WTC11 (cell line): ENCODE measurements at regions not wholly inside any gene's neighbourhood (a gene's known extent, or its start where the extent isn't known, plus 50 kb on each side); places are given as distances from the start of the nearest gene placed in this dataset.

Source experiments
- ATAC-seq: fragments of 200-7000 bp; cut with Tn5 transposase; 2 replicates; pipeline ENCODE4 v1.10.0; 2021; ENCODE audit warnings: mild to moderate bottlenecking, moderate library complexity
- CTCF ChIA-PET: fragments of 300-600 bp; sonication (Branson Sonifier 250); formaldehyde crosslinking; loops from one replicate; lab custom pipeline; 2021; ENCODE audit warnings: antibody characterized with exemption; lab: Charles Lee
- POLR2A ChIA-PET: fragments of 350-600 bp; sonication (Branson Sonifier 250); formaldehyde crosslinking; loops from one replicate; lab custom pipeline; 2021; ENCODE audit warnings: antibody characterized with exemption; lab: Charles Lee
- DNase-seq: peaks from one replicate; pipeline ENCODE4 v3.0.0; 2021; ENCODE audit warnings: low spot score
- H3K27ac Mint-ChIP-seq: 2 replicates; pipeline ENCODE4 v1.8.0; 2021; ENCODE audit warnings: mixed read lengths
- H3K27me3 Mint-ChIP-seq: 2 replicates; pipeline ENCODE4 v1.8.0; 2021; ENCODE audit warnings: low read depth, mild to moderate bottlenecking, moderate library complexity, mixed read lengths
- H3K36me3 Mint-ChIP-seq: 2 replicates; pipeline ENCODE4 v1.8.0; 2021; ENCODE audit warnings: mixed read lengths
- H3K4me1 Mint-ChIP-seq: 2 replicates; pipeline ENCODE4 v1.8.0; 2022; ENCODE audit warnings: mixed read lengths
- H3K4me3 Mint-ChIP-seq: 2 replicates; pipeline ENCODE4 v1.8.0; 2021; ENCODE audit warnings: mild to moderate bottlenecking, moderate library complexity, mixed read lengths
- H3K9me3 Mint-ChIP-seq: 2 replicates; pipeline ENCODE4 v1.8.0; 2021; ENCODE audit warnings: mixed read lengths
- AR ChIP-seq: fragments of 250-450 bp; sonication (Bioruptor Pico); IDR thresholded peaks from 2 replicates; pipeline ENCODE4 v1.9.0; 2021; ENCODE audit warnings: mild to moderate bottlenecking
- ARID4B ChIP-seq: sonication (generic); formaldehyde crosslinking; IDR thresholded peaks from 2 replicates; pipeline ENCODE4 v1.8.0; 2023; ENCODE audit warnings: missing genetic modification reagents, mild to moderate bottlenecking, borderline replicate concordance
- E2F5 ChIP-seq: sonication (generic); formaldehyde crosslinking; IDR thresholded peaks from 2 replicates; pipeline ENCODE4 v1.8.1; 2022; ENCODE audit warnings: mild to moderate bottlenecking, moderate library complexity, missing genetic modification reagents
- ERG ChIP-seq: fragments of 250-450 bp; sonication (Bioruptor Pico); IDR thresholded peaks from 2 replicates; pipeline ENCODE4 v1.8.0; 2021; ENCODE audit warnings: mild to moderate bottlenecking
- GABPB1 ChIP-seq: sonication (generic); formaldehyde crosslinking; IDR thresholded peaks from 2 replicates; pipeline ENCODE4 v1.8.1; 2023; ENCODE audit warnings: mild to moderate bottlenecking, missing genetic modification reagents
- GTF2I ChIP-seq: fragments of 250-450 bp; sonication (Bioruptor Pico); conservative IDR thresholded peaks from 2 replicates; pipeline ENCODE4 v1.4.0; 2021; ENCODE audit warnings: mild to moderate bottlenecking
- HMGA2 ChIP-seq: fragments of 250-450 bp; sonication (Bioruptor Pico); IDR thresholded peaks from 2 replicates; pipeline ENCODE4 v1.4.0; 2021; ENCODE audit warnings: mild to moderate bottlenecking, moderate library complexity
- JUN ChIP-seq: sonication (generic); formaldehyde crosslinking; IDR thresholded peaks from 2 replicates; pipeline ENCODE4 v1.8.0; 2023; ENCODE audit warnings: mild to moderate bottlenecking, missing genetic modification reagents
- MXD4 ChIP-seq: fragments of 250-450 bp; sonication (Bioruptor Pico); IDR thresholded peaks from 2 replicates; pipeline ENCODE4 v1.8.0; 2021; ENCODE audit warnings: mild to moderate bottlenecking, moderate library complexity, borderline replicate concordance
- NFYB ChIP-seq: sonication (generic); formaldehyde crosslinking; conservative IDR thresholded peaks from 2 replicates; pipeline ENCODE4 v1.8.0; 2022; ENCODE audit warnings: low read depth, missing genetic modification reagents
- NR3C1 ChIP-seq: sonication (generic); formaldehyde crosslinking; conservative IDR thresholded peaks from 2 replicates; pipeline ENCODE4 v1.8.1; 2023; ENCODE audit warnings: low read depth, mild to moderate bottlenecking, missing genetic modification reagents
- PRRX2 ChIP-seq: fragments of 250-450 bp; sonication (Bioruptor Pico); IDR thresholded peaks from 2 replicates; pipeline ENCODE4 v1.8.0; 2021; ENCODE audit warnings: mild to moderate bottlenecking
- RORB ChIP-seq: fragments of 250-450 bp; sonication (Bioruptor Pico); IDR thresholded peaks from 2 replicates; pipeline ENCODE4 v1.9.0; 2021; ENCODE audit warnings: mild to moderate bottlenecking
- SOX15 ChIP-seq: fragments of 250-450 bp; sonication (Bioruptor Pico); IDR thresholded peaks from 2 replicates; pipeline ENCODE4 v1.9.0; 2021; ENCODE audit warnings: mild to moderate bottlenecking
- SP1 ChIP-seq: sonication (generic); formaldehyde crosslinking; conservative IDR thresholded peaks from 2 replicates; pipeline ENCODE4 v1.8.1; 2022; ENCODE audit warnings: missing genetic modification reagents
- STAT6 ChIP-seq: sonication (generic); formaldehyde crosslinking; conservative IDR thresholded peaks from 2 replicates; pipeline ENCODE4 v1.8.1; 2023; ENCODE audit warnings: mild to moderate bottlenecking, low read depth, missing genetic modification reagents, moderate library complexity
- USF1 ChIP-seq: sonication (generic); formaldehyde crosslinking; IDR thresholded peaks from 2 replicates; pipeline ENCODE4 v1.8.0; 2022; ENCODE audit warnings: mild to moderate bottlenecking, missing genetic modification reagents
- ZNF396 ChIP-seq: fragments of 250-450 bp; sonication (Bioruptor Pico); IDR thresholded peaks from 2 replicates; pipeline ENCODE4 v1.8.0; 2021; ENCODE audit warnings: mild to moderate bottlenecking, moderate library complexity, borderline replicate concordance
- ZNF423 ChIP-seq: fragments of 250-450 bp; sonication (Bioruptor Pico); IDR thresholded peaks from 2 replicates; pipeline ENCODE4 v2.1.2; 2022; ENCODE audit warnings: mild to moderate bottlenecking, moderate library complexity
- ZNF671 ChIP-seq: fragments of 250-450 bp; sonication (Bioruptor Pico); IDR thresholded peaks from 2 replicates; pipeline ENCODE4 v1.8.0; 2021; ENCODE audit warnings: mild to moderate bottlenecking

GRCh38 chr20:60817891-60818290 is 434.2 kb upstream of the CDH4 start:
- TF ChIP-seq STAT6 (CRISPR knock-in tag) = no peak
- TF ChIP-seq PRRX2 (CRISPR knock-in tag) = no peak
- ATAC-seq (no peak), DNase-seq (no peak)
- Mint-ChIP-seq H3K27ac (no peak overlapping the region), H3K27me3 (peaks cover 68% of the 10 kb centered on the region), H3K4me3 (no peak overlapping the region), H3K9me3 (peaks cover 34% of the 10 kb centered on the region), H3K4me1 (no peaks in the 10 kb centered on the region), H3K36me3 (peaks cover 3% of the 10 kb centered on the region)
- ChIA-PET POLR2A (no interaction called here), CTCF (no interaction called here)

- CTCF ChIA-PET = no interaction called here
- H3K4me3 Mint-ChIP-seq = no peak overlapping the region
- no peak overlapping the region for H3K27ac Mint-ChIP-seq
- DNase-seq = no peak
- peaks cover 30% of the 10 kb centered on the region for H3K9me3 Mint-ChIP-seq
- no peak for TF ChIP-seq NFYB (CRISPR knock-in tag)
- no peak for TF ChIP-seq ZNF671
- no peak for TF ChIP-seq E2F5
- no peak for TF ChIP-seq RORB (CRISPR knock-in tag)
- no peak for TF ChIP-seq SP1 (CRISPR knock-in tag)
- no peak for TF ChIP-seq USF1 (CRISPR knock-in tag)
- TF ChIP-seq SOX15 = no peak
- TF ChIP-seq GABPB1 = no peak
- TF ChIP-seq NR3C1 (CRISPR knock-in tag) = no peak
- TF ChIP-seq, all 79 proteins: peak for 0
- Mint-ChIP-seq H3K4me1 (no peaks in the 10 kb centered on the region), H3K36me3 (peaks cover 3% of the 10 kb centered on the region), H3K27me3 (peaks cover 68% of the 10 kb centered on the region)
- POLR2A ChIA-PET = no interaction called here
- no peak for ATAC-seq
Observed at GRCh38 chr20:60819511-60819910, 432.6 kb upstream of the CDH4 start.

- no peak overlapping the region for H3K4me3 Mint-ChIP-seq
- H3K27me3 Mint-ChIP-seq = peaks cover 65% of the 10 kb centered on the region
- peaks cover 24% of the 10 kb centered on the region for H3K9me3 Mint-ChIP-seq
- no peak for DNase-seq
- peaks cover 3% of the 10 kb centered on the region for H3K36me3 Mint-ChIP-seq
- no peak overlapping the region for H3K27ac Mint-ChIP-seq
- CTCF ChIA-PET = no interaction called here
- no peak for ATAC-seq
- POLR2A ChIA-PET = no interaction called here
- H3K4me1 Mint-ChIP-seq = no peaks in the 10 kb centered on the region
- TF ChIP-seq GTF2I (CRISPR knock-in tag) (no peak), ARID4B (CRISPR knock-in tag) (no peak), PRRX2 (CRISPR knock-in tag) (no peak), JUN (CRISPR knock-in tag) (no peak), ZNF396 (CRISPR knock-in tag) (no peak), ZNF423 (no peak), MXD4 (CRISPR knock-in tag) (no peak), HMGA2 (CRISPR knock-in tag) (no peak), ERG (CRISPR knock-in tag) (no peak), AR (no peak)
Observed at GRCh38 chr20:60820149-60820548, 431.9 kb upstream of the CDH4 start.
